ENCODE measurements at regions not wholly inside any gene's neighbourhood (a gene's known extent, or its start where the extent isn't known, plus 50 kb on each side); places are given as distances from the start of the nearest gene placed in this dataset.

DNA sequence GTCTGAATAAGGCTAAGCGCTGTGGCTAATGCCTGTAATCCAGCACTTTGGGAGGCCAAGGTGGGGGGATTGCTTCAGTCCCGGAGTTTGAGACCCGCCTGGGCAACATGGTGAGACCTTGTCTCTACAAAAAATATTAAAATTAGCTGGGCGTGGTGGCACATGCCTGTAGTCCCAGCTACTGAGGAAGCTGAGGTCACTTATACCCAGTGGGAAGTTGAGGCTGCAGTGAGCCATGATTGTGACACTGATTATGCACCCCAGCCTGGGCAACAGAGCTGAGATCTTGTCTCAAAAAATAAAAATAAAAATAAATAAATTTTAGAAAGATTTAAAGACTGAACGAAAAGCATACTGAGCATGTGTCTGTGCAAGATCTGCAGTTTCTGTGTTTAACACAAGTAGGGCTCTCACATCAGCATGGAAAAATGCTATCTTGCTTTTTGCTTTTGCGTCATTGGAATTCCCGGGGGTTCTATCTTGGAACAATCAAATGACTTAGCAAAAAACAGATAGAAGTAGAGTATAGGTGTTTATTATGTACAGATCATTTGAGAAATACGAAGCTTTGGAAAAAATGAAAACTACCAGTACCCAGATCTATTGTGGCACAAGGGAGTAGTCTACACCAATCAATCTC is 161.9 kb downstream of the CAPZA3 start:
- H3K4me3 ChIP-seq (ENCODE audit: low read depth, low read length): no peak overlapping the region
- TF ChIP-seq, protein P1, sequence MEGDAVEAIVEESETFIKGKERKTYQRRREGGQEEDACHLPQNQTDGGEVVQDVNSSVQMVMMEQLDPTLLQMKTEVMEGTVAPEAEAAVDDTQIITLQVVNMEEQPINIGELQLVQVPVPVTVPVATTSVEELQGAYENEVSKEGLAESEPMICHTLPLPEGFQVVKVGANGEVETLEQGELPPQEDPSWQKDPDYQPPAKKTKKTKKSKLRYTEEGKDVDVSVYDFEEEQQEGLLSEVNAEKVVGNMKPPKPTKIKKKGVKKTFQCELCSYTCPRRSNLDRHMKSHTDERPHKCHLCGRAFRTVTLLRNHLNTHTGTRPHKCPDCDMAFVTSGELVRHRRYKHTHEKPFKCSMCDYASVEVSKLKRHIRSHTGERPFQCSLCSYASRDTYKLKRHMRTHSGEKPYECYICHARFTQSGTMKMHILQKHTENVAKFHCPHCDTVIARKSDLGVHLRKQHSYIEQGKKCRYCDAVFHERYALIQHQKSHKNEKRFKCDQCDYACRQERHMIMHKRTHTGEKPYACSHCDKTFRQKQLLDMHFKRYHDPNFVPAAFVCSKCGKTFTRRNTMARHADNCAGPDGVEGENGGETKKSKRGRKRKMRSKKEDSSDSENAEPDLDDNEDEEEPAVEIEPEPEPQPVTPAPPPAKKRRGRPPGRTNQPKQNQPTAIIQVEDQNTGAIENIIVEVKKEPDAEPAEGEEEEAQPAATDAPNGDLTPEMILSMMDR (IDR thresholded peaks at IDR 0.05; ENCODE audit: low read depth, low read length): no peak

DNA sequence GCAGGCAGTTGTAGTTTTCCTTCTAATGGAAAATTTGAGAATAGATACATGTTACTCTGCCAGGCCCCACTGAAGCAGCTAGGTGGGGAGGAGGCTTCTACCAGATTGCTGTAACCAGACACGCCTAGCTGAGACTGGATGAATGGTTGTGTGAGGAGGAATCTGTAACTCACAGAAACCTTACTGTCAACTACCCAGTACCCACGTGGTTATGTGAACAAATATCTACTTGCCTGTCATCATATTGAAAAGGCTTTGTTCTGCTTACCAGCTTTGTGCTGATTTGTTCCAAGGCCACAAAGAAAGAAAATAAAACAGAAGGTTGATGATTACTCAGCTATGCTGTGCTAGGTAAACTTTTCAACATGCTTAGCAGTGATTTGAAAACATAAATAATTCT is 167.2 kb downstream of the CAPZA3 start:
- TF ChIP-seq, protein P1 (IDR thresholded peaks at IDR 0.05; ENCODE audit: low read depth, low read length): no peak
- H3K4me3 ChIP-seq (ENCODE audit: low read depth, low read length): no peak overlapping the region

DNA sequence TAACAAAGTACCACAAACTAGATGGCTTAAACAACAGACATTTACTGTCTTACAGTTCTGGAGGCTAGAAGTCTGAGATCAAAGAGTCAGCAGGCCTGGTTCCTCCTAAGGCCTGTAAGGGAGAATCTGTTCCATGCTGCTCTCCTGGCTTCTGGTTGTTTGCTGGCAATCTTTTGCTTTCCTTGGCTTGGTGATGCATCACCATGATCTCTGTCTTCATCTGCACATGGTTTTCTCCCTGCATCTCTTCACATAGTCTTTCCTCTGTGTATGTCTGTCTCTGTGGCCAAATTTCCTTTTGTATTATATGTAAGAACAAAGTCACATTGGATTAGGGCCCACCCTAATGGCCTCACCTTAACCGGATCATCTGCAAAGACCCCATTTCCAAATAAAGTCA is 168.5 kb downstream of the CAPZA3 start:
- no peak overlapping the region for H3K4me3 ChIP-seq (ENCODE audit: low read depth, low read length)
- TF ChIP-seq, protein P1 (IDR thresholded peaks at IDR 0.05; ENCODE audit: low read depth, low read length): no peak

DNA sequence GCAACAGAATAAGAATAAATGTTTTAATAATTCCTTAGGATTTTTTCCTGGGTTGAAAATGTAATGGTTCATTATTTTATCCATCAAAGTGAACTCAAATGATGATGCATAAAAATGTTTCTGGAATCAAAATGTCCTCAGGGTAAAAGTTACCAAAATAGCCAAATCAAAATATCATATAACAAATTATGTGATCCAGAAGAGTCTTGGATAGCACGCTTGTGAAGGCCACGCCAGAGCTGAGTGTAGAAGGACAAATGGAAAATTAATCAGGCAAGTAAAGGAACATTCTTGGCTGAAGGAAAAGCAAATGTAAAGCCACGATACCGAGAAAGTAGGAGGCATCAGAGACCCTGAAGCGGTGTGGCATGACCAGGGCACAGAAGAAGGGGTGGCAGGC is 169.2 kb downstream of the CAPZA3 start:
- no peak overlapping the region for H3K4me3 ChIP-seq (ENCODE audit: low read depth, low read length)
- TF ChIP-seq, protein P1 (IDR thresholded peaks at IDR 0.05; ENCODE audit: low read depth, low read length): no peak

DNA sequence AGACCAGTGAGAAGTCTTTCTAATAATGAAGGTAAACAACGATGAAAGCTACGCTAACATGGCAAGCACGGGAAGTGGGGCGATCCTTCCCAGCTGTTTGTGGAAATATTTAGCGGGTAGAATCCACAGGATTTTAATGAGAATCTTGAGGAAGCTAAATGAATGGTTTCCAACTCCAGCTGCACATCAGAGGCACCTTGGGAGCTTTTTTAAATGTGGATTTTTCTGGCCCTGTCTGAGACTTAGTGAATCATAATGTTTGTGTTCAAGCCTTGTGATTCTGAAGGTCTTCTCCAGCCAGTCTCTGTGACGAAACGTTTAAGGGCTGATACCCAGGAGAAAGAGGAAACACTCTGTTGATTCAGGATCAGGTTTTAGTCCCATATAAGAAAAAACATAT is 169.8 kb downstream of the CAPZA3 start:
- TF ChIP-seq, protein P1 (IDR thresholded peaks at IDR 0.05; ENCODE audit: low read depth, low read length): no peak
- no peak overlapping the region for H3K4me3 ChIP-seq (ENCODE audit: low read depth, low read length)

DNA sequence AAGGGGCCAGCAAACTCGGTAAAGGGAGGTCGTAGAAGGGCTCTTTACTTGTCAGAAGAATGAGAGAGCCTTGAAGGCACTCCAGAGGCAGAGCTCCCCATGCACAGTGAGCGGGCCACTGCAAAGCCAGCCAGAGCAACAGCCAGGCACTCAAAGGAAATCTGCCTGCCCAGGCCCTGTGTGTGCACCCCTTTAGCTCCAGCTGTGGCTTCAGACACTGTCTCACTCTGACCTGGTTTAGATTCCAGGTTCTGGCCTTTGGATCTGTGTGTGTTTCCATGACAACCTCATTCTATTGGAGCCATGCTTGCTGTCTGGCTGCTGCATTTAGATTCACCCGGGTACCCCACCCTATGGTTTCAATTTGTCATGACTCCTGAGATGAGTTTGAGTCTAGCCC is 170.3 kb downstream of the CAPZA3 start:
- no peak overlapping the region for H3K4me3 ChIP-seq (ENCODE audit: low read depth, low read length)
- TF ChIP-seq, protein P1 (IDR thresholded peaks at IDR 0.05; ENCODE audit: low read depth, low read length): no peak

DNA sequence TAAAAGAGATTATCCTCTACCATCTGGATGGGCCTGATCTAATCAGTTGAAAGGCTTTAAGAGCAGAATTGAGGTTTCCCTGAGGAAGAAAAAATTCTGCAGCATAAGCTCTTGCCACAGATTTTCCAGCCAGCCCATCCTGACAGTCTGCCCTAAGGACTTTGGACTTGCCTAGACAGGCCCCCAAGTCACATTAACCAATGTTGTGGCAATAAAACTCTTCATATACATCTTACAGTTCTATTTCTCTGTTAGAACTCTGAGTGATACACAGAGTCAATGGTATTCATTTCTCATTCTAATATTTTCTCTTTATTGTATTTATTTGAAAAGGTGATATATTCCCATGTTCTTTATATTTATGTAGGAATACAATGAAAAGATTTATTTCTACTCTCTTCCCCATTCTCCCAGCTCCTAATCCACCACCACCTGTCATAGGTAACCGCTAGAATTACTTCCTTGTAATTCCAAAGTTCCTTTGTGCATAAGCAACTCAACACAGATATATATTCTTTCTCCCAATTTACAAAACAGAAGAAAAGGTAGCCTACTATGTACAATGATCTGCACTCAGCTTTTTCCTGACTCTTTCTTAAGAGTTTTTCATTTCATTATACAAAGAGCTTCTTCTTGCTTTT is 182.1 kb downstream of the CAPZA3 start:
- no peak overlapping the region for H3K4me3 ChIP-seq (ENCODE audit: low read depth, low read length)
- TF ChIP-seq, protein P1 (IDR thresholded peaks at IDR 0.05; ENCODE audit: low read depth, low read length): no peak

Measured in WI38 (cell line).